ENCODE measurements at regions not wholly inside any gene's neighbourhood (a gene's known extent, or its start where the extent isn't known, plus 50 kb on each side); places are given as distances from the start of the nearest gene placed in this dataset.

DNA sequence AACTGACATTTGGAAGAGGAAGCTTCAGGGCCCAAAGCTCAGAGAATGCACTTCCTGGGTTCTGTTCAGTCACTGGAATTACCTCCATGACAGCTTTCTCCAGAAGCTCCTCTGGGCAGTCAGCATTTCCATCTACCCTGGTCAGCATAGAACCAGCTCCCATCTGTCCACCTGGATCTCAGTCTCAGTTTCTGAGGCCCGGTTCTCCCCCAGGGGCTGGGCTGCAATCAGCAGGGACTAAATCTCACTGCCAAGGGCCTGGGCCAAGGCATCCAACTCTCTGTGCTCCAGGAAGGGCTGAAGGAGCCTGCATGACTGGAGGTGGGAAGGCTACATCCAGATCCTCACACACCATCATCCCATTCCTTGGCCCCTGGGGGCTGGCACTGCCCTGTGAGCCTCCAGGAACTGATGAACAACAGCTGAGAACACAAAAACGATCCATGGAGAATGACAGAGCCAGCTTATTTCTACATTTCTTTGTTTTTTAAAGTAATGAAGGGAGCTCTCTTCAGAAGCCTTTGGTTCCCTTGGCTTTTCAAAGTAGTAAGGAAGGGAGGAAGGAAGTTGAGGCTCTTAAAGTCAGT, 66.3 kb upstream of the MRTFB start:
- Histone ChIP-seq H3K9ac (ENCODE audit: control insufficient read depth, insufficient read depth, low read length) (no peak overlapping the region), H3K36me3 (ENCODE audit: control insufficient read depth in 2 of 2, insufficient read depth in 2 of 2, low read length in 1 of 2) (no peaks in the 10 kb centered on the region), H2AFZ (ENCODE audit: control insufficient read depth, low read depth, low read length) (no peak overlapping the region), H3K4me1 (ENCODE audit: control insufficient read depth, insufficient read depth, low read length) (peaks cover 21% of the 10 kb centered on the region), H3K27ac (ENCODE audit: control insufficient read depth, insufficient read depth) (no peak overlapping the region), H4K20me1 (ENCODE audit: control insufficient read depth, insufficient read depth) (no peaks in the 10 kb centered on the region), H3K27me3 (replicated peaks in 1 of 2; ENCODE audit: control insufficient read depth in 2 of 2, insufficient read depth in 2 of 2, low read length in 1 of 2) (no peaks in the 10 kb centered on the region), H3K4me2 (ENCODE audit: control insufficient read depth, insufficient read depth) (no peak overlapping the region), H3K4me3 (no peak overlapping the region), H3K79me2 (ENCODE audit: control insufficient read depth, insufficient read depth, low read length) (no peaks in the 10 kb centered on the region), H3K9me3 (replicated peaks; ENCODE audit: control insufficient read depth, insufficient read depth, low read length) (no peaks in the 10 kb centered on the region)
- FAIRE-seq = no peak
- TF ChIP-seq CBX5 (IDR thresholded peaks at IDR 0.05; ENCODE audit: low read depth) (no peak), NKRF (conservative IDR thresholded peaks at IDR 0.05) (no peak), ZNF217 (IDR thresholded peaks at IDR 0.05) (no peak), PAX8 (IDR thresholded peaks at IDR 0.05) (no peak), POLR2AphosphoS5 (IDR thresholded peaks at IDR 0.05; ENCODE audit: low read length) (no peak), SMAD1 (IDR thresholded peaks at IDR 0.05; ENCODE audit: low read depth, partially characterized antibody) (no peak), PKNOX1 (IDR thresholded peaks at IDR 0.05) (no peak), GATAD2B (conservative IDR thresholded peaks at IDR 0.05; ENCODE audit: low read depth) (no peak), NRF1 (conservative IDR thresholded peaks at IDR 0.05; ENCODE audit: low read depth, low read length) (no peak), EED (IDR thresholded peaks at IDR 0.05; ENCODE audit: low read depth) (no peak), CHD1 (IDR thresholded peaks at IDR 0.05; ENCODE audit: low read depth, low read length) (no peak), SIN3A (IDR thresholded peaks at IDR 0.05; ENCODE audit: low read depth, low read length) (no peak), TAF1 (IDR thresholded peaks at IDR 0.05; ENCODE audit: borderline replicate concordance, low read depth, low read length) (no peak), MTA2 (IDR thresholded peaks at IDR 0.05; ENCODE audit: low read depth) (no peak)
- TF ChIP-seq, protein P1, sequence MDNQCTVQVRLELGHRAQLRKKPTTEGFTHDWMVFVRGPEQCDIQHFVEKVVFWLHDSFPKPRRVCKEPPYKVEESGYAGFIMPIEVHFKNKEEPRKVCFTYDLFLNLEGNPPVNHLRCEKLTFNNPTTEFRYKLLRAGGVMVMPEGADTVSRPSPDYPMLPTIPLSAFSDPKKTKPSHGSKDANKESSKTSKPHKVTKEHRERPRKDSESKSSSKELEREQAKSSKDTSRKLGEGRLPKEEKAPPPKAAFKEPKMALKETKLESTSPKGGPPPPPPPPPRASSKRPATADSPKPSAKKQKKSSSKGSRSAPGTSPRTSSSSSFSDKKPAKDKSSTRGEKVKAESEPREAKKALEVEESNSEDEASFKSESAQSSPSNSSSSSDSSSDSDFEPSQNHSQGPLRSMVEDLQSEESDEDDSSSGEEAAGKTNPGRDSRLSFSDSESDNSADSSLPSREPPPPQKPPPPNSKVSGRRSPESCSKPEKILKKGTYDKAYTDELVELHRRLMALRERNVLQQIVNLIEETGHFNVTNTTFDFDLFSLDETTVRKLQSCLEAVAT (IDR thresholded peaks at IDR 0.05) = no peak
- TF ChIP-seq, protein P2, sequence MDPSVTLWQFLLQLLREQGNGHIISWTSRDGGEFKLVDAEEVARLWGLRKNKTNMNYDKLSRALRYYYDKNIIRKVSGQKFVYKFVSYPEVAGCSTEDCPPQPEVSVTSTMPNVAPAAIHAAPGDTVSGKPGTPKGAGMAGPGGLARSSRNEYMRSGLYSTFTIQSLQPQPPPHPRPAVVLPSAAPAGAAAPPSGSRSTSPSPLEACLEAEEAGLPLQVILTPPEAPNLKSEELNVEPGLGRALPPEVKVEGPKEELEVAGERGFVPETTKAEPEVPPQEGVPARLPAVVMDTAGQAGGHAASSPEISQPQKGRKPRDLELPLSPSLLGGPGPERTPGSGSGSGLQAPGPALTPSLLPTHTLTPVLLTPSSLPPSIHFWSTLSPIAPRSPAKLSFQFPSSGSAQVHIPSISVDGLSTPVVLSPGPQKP (IDR thresholded peaks at IDR 0.05; ENCODE audit: low read depth, low read length) = no peak
- 47% methylated on average over 2 of the region's 2 CpGs for WGBS (ENCODE audit: insufficient coverage, insufficient replicate concordance, low lambda C conversion rate, missing lambda C conversion rate)
- DNase-seq (ENCODE audit: low read depth, low spot score) = no peak
- BruUV-seq (replicated peaks) = no TSS peak
- no peak for ATAC-seq
- ChIA-PET CTCF (interaction anchor here (1.1 to 1.4 kb wide), 3 partner anchors 9 to 85 kb away, joined by 4 to 5 read pairs (median 4); partner anchors contain the start of gene ERCC4), SMC1A (ENCODE audit: uncharacterized antibody, unreplicated experiment) (interaction anchor here (0.9 kb wide), 1 partner anchor 10 kb away, joined by 3 read pairs; no protein-coding TSS in a partner anchor), POLR2A (interaction anchor here (0.6 kb wide), 1 partner anchor 416 kb away, joined by 3 read pairs; no protein-coding TSS in a partner anchor), RAD21 (ENCODE audit: unreplicated experiment) (interaction anchor here (0.9 to 1.0 kb wide), 3 partner anchors 11 to 236 kb away, joined by 3 read pairs; no protein-coding TSS in a partner anchor)
- in situ Hi-C loops (cut with MboI) (no loop called here), intact Hi-C loops (cut with micrococcal nuclease; ENCODE audit: unreplicated experiment) (loop anchor here (5.0 kb wide), 1 partner anchor 83 kb away; the partner anchor contains the start of gene ERCC4)
